ENCODE measurements at regions not wholly inside any gene's neighbourhood (a gene's known extent, or its start where the extent isn't known, plus 50 kb on each side); places are given as distances from the start of the nearest gene placed in this dataset.

DNA sequence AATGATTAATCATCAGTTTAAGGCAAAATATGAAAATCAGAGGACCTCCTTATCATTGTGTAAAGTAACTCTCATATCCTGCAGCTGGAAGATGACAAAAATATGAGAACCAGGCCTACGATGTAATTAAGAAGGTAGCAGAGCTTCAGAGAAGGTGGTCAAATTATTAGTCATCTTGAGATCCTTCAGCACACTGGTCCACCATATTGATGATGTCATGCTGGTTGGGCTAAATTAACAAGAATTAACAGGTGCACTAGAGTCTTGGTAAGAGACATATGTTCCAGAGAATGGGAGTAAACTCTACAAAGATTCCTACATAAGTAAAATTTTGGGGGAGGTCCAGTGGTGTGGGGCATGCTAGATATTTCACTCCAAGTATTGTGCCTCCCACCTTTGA is 112.8 kb downstream of the OTOR start:
- no peak for TF ChIP-seq EP300 (IDR thresholded peaks at IDR 0.05; ENCODE audit: borderline replicate concordance in 1 of 2, control insufficient read depth in 1 of 2, low read depth in 2 of 2, low read length in 2 of 2)
- TF ChIP-seq POLR2AphosphoS5 (IDR thresholded peaks at IDR 0.05; ENCODE audit: low read length): no peak
- TF ChIP-seq, protein P1, sequence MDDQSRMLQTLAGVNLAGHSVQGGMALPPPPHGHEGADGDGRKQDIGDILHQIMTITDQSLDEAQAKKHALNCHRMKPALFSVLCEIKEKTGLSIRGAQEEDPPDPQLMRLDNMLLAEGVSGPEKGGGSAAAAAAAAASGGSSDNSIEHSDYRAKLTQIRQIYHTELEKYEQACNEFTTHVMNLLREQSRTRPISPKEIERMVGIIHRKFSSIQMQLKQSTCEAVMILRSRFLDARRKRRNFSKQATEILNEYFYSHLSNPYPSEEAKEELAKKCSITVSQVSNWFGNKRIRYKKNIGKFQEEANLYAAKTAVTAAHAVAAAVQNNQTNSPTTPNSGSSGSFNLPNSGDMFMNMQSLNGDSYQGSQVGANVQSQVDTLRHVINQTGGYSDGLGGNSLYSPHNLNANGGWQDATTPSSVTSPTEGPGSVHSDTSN (IDR thresholded peaks at IDR 0.05; ENCODE audit: insufficient replicate concordance, low read depth, low read length): no peak
- no peak for TF ChIP-seq FOXK2 (IDR thresholded peaks at IDR 0.05)
- TF ChIP-seq, protein P2, sequence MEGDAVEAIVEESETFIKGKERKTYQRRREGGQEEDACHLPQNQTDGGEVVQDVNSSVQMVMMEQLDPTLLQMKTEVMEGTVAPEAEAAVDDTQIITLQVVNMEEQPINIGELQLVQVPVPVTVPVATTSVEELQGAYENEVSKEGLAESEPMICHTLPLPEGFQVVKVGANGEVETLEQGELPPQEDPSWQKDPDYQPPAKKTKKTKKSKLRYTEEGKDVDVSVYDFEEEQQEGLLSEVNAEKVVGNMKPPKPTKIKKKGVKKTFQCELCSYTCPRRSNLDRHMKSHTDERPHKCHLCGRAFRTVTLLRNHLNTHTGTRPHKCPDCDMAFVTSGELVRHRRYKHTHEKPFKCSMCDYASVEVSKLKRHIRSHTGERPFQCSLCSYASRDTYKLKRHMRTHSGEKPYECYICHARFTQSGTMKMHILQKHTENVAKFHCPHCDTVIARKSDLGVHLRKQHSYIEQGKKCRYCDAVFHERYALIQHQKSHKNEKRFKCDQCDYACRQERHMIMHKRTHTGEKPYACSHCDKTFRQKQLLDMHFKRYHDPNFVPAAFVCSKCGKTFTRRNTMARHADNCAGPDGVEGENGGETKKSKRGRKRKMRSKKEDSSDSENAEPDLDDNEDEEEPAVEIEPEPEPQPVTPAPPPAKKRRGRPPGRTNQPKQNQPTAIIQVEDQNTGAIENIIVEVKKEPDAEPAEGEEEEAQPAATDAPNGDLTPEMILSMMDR (IDR thresholded peaks at IDR 0.05 in 2 of 3, conservative IDR thresholded peaks at IDR 0.05 in 1 of 3; ENCODE audit: control insufficient read depth in 2 of 3, extremely low read depth in 1 of 3, insufficient read depth in 1 of 3, low read depth in 3 of 3, low read length in 3 of 3): no peak
- no peak for TF ChIP-seq SMAD1 (IDR thresholded peaks at IDR 0.05; ENCODE audit: low read depth, partially characterized antibody)
- no peak for TF ChIP-seq POLR2A (IDR thresholded peaks at IDR 0.05; ENCODE audit: low read depth, low read length)
- no peak for TF ChIP-seq NRF1 (conservative IDR thresholded peaks at IDR 0.05; ENCODE audit: low read depth, low read length)
- TF ChIP-seq CEBPB (IDR thresholded peaks at IDR 0.05; ENCODE audit: borderline replicate concordance in 1 of 2, low read depth in 2 of 2, low read length in 2 of 2): no peak
